Esophagus squamous epithelium (tissue), 5 donors: ENCODE measurements at regions not wholly inside any gene's neighbourhood (a gene's known extent, or its start where the extent isn't known, plus 50 kb on each side); places are given as distances from the start of the nearest gene placed in this dataset.
"Not testable (repeated sequence)": the region's sequence is repeated elsewhere in the genome, so short reads cannot be mapped to it uniquely, and the experiment has no call there.

Source experiments
- DNase-seq: peaks from one replicate; lab custom pipeline; 2025; lab: John Stamatoyannopoulos, UW
- H3K27ac ChIP-seq, 4 donors: fragments of 200-600 bp; sonication (generic); one replicate each; pipeline ENCODE4 v1.5.1; 2016 to 2019; ENCODE audit warnings: mild to moderate bottlenecking in 1 of 4
- H3K27me3 ChIP-seq, 4 donors: fragments of 200-600 bp; sonication (generic); 1 replicate in 3 of 4; 2 replicates in 1 of 4; pipeline versions ENCODE4 v1.5.1 to v1.6.0; 2017 to 2021; ENCODE audit warnings: antibody characterized with exemption in 1 of 4
- H3K36me3 ChIP-seq, 3 donors: fragments of 200-600 bp; sonication (generic); one replicate each; pipeline ENCODE4 v1.5.1; 2016 to 2019
- H3K4me1 ChIP-seq, 3 donors: fragments of 200-600 bp; sonication (generic); one replicate each; pipeline ENCODE4 v1.5.1; 2017 to 2019
- H3K4me3 ChIP-seq, 4 donors: fragments of 200-600 bp; sonication (generic); 1 replicate in 3 of 4; 2 replicates in 1 of 4; pipeline ENCODE4 v1.5.1; 2016 to 2019; ENCODE audit warnings: mild to moderate bottlenecking in 2 of 4, moderate library complexity in 1 of 4
- H3K9me3 ChIP-seq, 3 donors: fragments of 200-600 bp; sonication (generic); one replicate each; pipeline ENCODE4 v1.5.1; 2016 to 2019
- POLR2A ChIP-seq, 4 donors: fragments of 450-650 bp; IDR thresholded peaks; one replicate each; pipeline ENCODE4 v1.6.1; 2017; ENCODE audit warnings: antibody characterized with exemption in 4 of 4, mild to moderate bottlenecking in 4 of 4, moderate library complexity in 3 of 4
- WGBS, 2 donors: methylation state at CpG; one replicate each; pipeline ENCODE4 v1.1.5; 2018; 5-methylcytosine and 5-hydroxymethylcytosine counted together
- intact Hi-C: fragments of 100-400 bp; cut with DNase I; formaldehyde crosslinking; loops from one replicate; pipeline ENCODE4 v1.15.0; 2022
- TF ChIP-seq, protein P1 (sequence below), 6 experiments: fragments of 450-650 bp in 4 of 6; fragments of 200-600 bp in 2 of 6; sonication (generic) in 2 of 6; IDR thresholded peaks; one replicate each; pipeline ENCODE4 v1.5.1; 2016 to 2019; ENCODE audit warnings: antibody characterized with exemption in 6 of 6, mild to moderate bottlenecking in 4 of 6, moderate library complexity in 4 of 6
- donor health status: DM: yes; HTN: yes; CAD: no.

DNA sequence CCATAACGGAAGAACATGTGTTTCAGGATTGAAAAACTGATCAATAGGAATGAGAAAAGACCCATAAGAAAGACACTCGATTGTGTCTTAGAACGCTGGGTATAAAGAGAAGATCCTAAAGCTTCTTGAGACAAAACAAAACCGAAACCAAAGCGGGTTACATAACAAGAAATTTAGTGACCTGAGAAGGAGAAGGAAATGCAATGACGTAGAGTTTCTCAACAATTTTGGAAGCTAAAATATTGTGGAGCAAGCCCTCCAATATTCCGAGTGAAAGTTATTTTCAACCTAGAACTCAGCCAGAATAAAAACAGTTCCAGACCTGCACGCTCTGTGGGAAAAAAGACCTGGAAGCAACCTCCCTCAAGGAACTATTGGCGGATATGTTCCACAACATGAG, 81.9 kb upstream of the FREM1 start:
- peaks cover 0 to 14% (median 0%) of the 10 kb centered on the region in 3 donors for H3K4me1 ChIP-seq
- no peak overlapping the region for H3K27ac ChIP-seq
- no peaks in the 10 kb centered on the region for H3K36me3 ChIP-seq
- intact Hi-C loops = no loop called here
- no peak for DNase-seq
- WGBS, 2 donors = 76 to 84% methylated on average over 9 of the region's 9 CpGs
- H3K9me3 ChIP-seq = no peaks in the 10 kb centered on the region
- H3K4me3 ChIP-seq = no peak overlapping the region
- H3K27me3 ChIP-seq = no peaks in the 10 kb centered on the region
- no peak for TF ChIP-seq POLR2A (IDR thresholded peaks at IDR 0.05)
- TF ChIP-seq, protein P1, sequence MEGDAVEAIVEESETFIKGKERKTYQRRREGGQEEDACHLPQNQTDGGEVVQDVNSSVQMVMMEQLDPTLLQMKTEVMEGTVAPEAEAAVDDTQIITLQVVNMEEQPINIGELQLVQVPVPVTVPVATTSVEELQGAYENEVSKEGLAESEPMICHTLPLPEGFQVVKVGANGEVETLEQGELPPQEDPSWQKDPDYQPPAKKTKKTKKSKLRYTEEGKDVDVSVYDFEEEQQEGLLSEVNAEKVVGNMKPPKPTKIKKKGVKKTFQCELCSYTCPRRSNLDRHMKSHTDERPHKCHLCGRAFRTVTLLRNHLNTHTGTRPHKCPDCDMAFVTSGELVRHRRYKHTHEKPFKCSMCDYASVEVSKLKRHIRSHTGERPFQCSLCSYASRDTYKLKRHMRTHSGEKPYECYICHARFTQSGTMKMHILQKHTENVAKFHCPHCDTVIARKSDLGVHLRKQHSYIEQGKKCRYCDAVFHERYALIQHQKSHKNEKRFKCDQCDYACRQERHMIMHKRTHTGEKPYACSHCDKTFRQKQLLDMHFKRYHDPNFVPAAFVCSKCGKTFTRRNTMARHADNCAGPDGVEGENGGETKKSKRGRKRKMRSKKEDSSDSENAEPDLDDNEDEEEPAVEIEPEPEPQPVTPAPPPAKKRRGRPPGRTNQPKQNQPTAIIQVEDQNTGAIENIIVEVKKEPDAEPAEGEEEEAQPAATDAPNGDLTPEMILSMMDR (IDR thresholded peaks at IDR 0.05) = no peak

- H3K4me3 ChIP-seq, H3K27me3 ChIP-seq, H3K27ac ChIP-seq, intact Hi-C loops, H3K9me3 ChIP-seq, DNase-seq, H3K36me3 ChIP-seq: not testable (repeated sequence)
- peaks cover 0 to 14% (median 0%) of the 10 kb centered on the region in 3 donors for H3K4me1 ChIP-seq
- 67 to 68% methylated on average over 6 of the region's 6 CpGs for WGBS, 2 donors
Observed at GRCh38 chr9:14990647-14991046, 80.4 kb upstream of the FREM1 start.

- no peak overlapping the region for H3K27ac ChIP-seq
- H3K4me3 ChIP-seq = no peak overlapping the region
- 86 to 94% methylated on average over 5 of the region's 5 CpGs for WGBS, 2 donors
- TF ChIP-seq, protein P1 (IDR thresholded peaks at IDR 0.05) = no peak
- H3K36me3 ChIP-seq = no peaks in the 10 kb centered on the region
- peaks cover 0 to 14% (median 0%) of the 10 kb centered on the region in 3 donors for H3K4me1 ChIP-seq
- no peaks in the 10 kb centered on the region for H3K9me3 ChIP-seq
- no peak for DNase-seq
- intact Hi-C loops = no loop called here
- H3K27me3 ChIP-seq = no peaks in the 10 kb centered on the region
Observed at GRCh38 chr9:14989811-14990210, 79.6 kb upstream of the FREM1 start.

GRCh38 chr9:14989336-14989735, 79.1 kb upstream of the FREM1 start:
- WGBS, 2 donors = 86 to 87% methylated on average over 7 of the region's 7 CpGs
- H3K36me3 ChIP-seq, H3K27ac ChIP-seq, intact Hi-C loops, H3K9me3 ChIP-seq, DNase-seq, H3K27me3 ChIP-seq, H3K4me3 ChIP-seq: not testable (repeated sequence)
- H3K4me1 ChIP-seq = peaks cover 0 to 14% (median 0%) of the 10 kb centered on the region in 3 donors

- TF ChIP-seq, protein P1 (IDR thresholded peaks at IDR 0.05) = no peak
- no peak for TF ChIP-seq POLR2A (IDR thresholded peaks at IDR 0.05)
- Histone ChIP-seq H3K27me3 (no peaks in the 10 kb centered on the region), H3K4me3 (no peak overlapping the region), H3K9me3 (no peaks in the 10 kb centered on the region), H3K4me1 (peaks cover 0 to 2% (median 0%) of the 10 kb centered on the region in 3 donors), H3K36me3 (no peaks in the 10 kb centered on the region), H3K27ac (no peak overlapping the region)
- no peak for DNase-seq
- WGBS, 2 donors = 77 to 83% methylated on average over 1 of the region's 1 CpG
- intact Hi-C loops = no loop called here
Observed at GRCh38 chr9:14987858-14988257, 77.6 kb upstream of the FREM1 start.

- WGBS, 2 donors = 64 to 75% methylated on average over 1 of the region's 1 CpG
- Histone ChIP-seq H3K27ac (no peak overlapping the region), H3K4me3 (no peak overlapping the region), H3K4me1 (no peaks in the 10 kb centered on the region), H3K27me3 (no peaks in the 10 kb centered on the region), H3K36me3 (no peaks in the 10 kb centered on the region), H3K9me3 (no peaks in the 10 kb centered on the region)
- TF ChIP-seq, protein P1 (IDR thresholded peaks at IDR 0.05) = no peak
- TF ChIP-seq POLR2A (IDR thresholded peaks at IDR 0.05) = no peak
- DNase-seq = no peak
- intact Hi-C loops = no loop called here
Observed at GRCh38 chr9:14985419-14985818, 75.2 kb upstream of the FREM1 start.
